ENCODE measurements at regions not wholly inside any gene's neighbourhood (a gene's known extent, or its start where the extent isn't known, plus 50 kb on each side); places are given as distances from the start of the nearest gene placed in this dataset.

DNA sequence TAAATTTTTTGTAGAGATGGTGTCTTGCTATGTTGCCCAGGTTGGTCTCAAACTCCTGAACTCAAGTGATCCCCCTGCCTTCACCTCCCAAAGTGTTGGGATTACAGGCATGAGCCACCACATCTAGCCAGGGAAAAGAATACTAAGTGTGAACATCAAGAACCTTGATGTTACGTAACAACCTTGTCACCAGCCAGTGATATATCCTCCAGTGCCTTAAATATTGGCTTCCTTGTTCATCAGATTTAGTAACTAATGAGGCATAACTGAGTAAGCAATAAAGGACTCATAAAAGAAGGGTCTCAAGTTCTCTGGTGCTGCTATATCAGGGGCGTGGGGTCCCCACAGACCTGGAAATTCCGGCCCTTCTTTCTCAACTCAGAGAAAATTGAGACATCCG, 60.5 kb upstream of the ENPEP start:
- TF ChIP-seq, protein P1, sequence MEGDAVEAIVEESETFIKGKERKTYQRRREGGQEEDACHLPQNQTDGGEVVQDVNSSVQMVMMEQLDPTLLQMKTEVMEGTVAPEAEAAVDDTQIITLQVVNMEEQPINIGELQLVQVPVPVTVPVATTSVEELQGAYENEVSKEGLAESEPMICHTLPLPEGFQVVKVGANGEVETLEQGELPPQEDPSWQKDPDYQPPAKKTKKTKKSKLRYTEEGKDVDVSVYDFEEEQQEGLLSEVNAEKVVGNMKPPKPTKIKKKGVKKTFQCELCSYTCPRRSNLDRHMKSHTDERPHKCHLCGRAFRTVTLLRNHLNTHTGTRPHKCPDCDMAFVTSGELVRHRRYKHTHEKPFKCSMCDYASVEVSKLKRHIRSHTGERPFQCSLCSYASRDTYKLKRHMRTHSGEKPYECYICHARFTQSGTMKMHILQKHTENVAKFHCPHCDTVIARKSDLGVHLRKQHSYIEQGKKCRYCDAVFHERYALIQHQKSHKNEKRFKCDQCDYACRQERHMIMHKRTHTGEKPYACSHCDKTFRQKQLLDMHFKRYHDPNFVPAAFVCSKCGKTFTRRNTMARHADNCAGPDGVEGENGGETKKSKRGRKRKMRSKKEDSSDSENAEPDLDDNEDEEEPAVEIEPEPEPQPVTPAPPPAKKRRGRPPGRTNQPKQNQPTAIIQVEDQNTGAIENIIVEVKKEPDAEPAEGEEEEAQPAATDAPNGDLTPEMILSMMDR (IDR thresholded peaks at IDR 0.05) = no peak
- TF ChIP-seq POLR2A (IDR thresholded peaks at IDR 0.05) = no peak
